ENCODE measurements at regions not wholly inside any gene's neighbourhood (a gene's known extent, or its start where the extent isn't known, plus 50 kb on each side); places are given as distances from the start of the nearest gene placed in this dataset.
"Not testable (repeated sequence)": the region's sequence is repeated elsewhere in the genome, so short reads cannot be mapped to it uniquely, and the experiment has no call there.

DNA sequence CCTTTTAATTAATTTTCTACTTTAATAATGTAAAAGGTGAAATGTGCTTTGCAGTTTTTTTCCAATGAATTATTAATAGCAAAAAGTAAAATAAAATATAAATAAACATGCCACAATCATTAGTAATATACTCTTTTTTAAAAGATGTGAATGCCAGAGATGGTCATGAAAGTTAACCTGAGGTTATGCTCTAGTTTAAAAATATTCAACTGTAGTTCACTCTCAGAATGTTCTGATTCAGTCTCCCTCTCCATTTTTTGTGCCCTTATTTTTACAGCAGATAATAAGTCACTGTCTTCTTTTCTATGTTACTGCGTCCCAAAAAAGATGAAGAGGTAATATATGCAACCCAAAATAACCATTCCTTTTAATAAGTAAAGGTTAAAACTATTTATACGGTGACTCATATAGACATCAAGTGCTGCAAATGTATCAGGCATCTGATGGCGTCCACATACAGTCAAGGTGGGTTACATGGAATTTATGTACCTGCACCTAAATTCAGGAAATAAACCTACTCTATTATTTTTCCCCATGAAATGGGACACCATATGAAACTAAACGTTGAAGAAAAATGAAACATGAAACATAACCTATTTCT, 153.6 kb upstream of the ZNF804A start:
- Histone ChIP-seq H3K4me3 (replicated peaks; ENCODE audit: low read depth, low read length) (no peak overlapping the region), H3K36me3 (ENCODE audit: control insufficient read depth, insufficient read depth, low read length) (no peaks in the 10 kb centered on the region), H3K27me3 (replicated peaks; ENCODE audit: control insufficient read depth, insufficient read depth, low read length) (no peaks in the 10 kb centered on the region)
- no peak for DNase-seq (ENCODE audit: extremely low read depth, insufficient read length)
- TF ChIP-seq, protein P1, sequence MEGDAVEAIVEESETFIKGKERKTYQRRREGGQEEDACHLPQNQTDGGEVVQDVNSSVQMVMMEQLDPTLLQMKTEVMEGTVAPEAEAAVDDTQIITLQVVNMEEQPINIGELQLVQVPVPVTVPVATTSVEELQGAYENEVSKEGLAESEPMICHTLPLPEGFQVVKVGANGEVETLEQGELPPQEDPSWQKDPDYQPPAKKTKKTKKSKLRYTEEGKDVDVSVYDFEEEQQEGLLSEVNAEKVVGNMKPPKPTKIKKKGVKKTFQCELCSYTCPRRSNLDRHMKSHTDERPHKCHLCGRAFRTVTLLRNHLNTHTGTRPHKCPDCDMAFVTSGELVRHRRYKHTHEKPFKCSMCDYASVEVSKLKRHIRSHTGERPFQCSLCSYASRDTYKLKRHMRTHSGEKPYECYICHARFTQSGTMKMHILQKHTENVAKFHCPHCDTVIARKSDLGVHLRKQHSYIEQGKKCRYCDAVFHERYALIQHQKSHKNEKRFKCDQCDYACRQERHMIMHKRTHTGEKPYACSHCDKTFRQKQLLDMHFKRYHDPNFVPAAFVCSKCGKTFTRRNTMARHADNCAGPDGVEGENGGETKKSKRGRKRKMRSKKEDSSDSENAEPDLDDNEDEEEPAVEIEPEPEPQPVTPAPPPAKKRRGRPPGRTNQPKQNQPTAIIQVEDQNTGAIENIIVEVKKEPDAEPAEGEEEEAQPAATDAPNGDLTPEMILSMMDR (IDR thresholded peaks at IDR 0.05; ENCODE audit: insufficient read depth, low read length, poor library complexity, severe bottlenecking), result no peak

DNA sequence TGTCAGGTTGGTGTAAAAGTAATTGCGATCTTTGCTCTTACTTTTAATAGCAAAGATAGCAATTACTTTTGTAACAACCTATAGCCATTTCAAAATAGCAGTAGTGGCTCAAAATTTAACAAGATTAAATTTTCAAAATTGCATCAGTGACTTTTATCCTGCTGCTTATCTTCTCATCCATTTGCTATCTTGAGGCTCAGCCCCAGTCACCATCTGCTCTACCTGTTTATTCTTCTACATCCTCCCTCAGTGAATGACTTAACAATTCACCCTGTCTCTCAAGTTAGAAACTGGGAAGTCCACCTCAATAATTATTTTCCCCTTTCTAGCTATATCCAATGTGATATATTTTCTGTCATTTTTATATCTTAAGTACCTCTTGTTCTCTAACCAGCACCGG, 148.6 kb upstream of the ZNF804A start:
- DNase-seq (ENCODE audit: extremely low read depth, insufficient read length), result no peak
- H3K27me3 ChIP-seq (replicated peaks; ENCODE audit: control insufficient read depth, insufficient read depth, low read length), result no peaks in the 10 kb centered on the region
- no peak overlapping the region for H3K4me3 ChIP-seq (replicated peaks; ENCODE audit: low read depth, low read length)
- no peaks in the 10 kb centered on the region for H3K36me3 ChIP-seq (ENCODE audit: control insufficient read depth, insufficient read depth, low read length)
- TF ChIP-seq, protein P1 (IDR thresholded peaks at IDR 0.05; ENCODE audit: insufficient read depth, low read length, poor library complexity, severe bottlenecking), result no peak

DNA sequence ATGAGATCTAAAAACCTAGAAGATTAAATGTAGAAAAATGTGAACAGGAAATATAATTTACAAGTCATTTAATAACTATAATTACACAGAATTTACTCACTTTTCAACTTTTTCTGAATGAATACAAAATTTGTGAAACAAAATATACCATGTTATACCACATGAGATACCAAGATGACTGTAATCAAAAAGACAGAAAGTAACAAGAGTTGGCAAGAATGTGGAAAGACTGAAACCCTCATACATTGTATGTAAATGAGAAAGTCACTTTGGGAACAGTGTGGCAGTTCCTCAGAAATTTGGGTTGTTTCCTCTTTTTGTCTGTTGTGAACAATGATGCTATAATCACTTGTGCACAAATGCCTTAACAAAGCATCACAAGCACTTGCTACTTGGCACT, 145.4 kb upstream of the ZNF804A start:
- DNase-seq (ENCODE audit: extremely low read depth, insufficient read length), result no peak
- H3K36me3 ChIP-seq (ENCODE audit: control insufficient read depth, insufficient read depth, low read length), result no peaks in the 10 kb centered on the region
- TF ChIP-seq, protein P1 (IDR thresholded peaks at IDR 0.05; ENCODE audit: insufficient read depth, low read length, poor library complexity, severe bottlenecking), result no peak
- no peaks in the 10 kb centered on the region for H3K27me3 ChIP-seq (replicated peaks; ENCODE audit: control insufficient read depth, insufficient read depth, low read length)
- no peak overlapping the region for H3K4me3 ChIP-seq (replicated peaks; ENCODE audit: low read depth, low read length)

DNA sequence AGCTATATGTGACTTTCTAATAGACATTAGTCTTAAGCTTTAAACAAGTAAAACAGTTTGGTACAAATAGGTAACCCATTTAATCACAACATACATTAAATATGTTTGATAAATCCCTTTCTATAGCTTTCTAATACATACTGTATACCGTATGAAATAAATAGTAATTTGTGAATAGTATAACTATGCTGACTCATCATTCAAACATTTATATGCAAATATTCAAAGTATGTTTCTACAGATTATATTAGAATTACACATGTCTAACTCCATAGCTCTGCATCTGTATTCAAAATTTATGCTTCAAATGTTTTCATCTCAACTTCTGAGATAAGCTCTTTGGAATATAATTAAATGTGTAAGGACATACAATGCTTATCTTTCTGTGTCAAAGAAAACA, 142.7 kb upstream of the ZNF804A start:
- Histone ChIP-seq H3K36me3 (ENCODE audit: control insufficient read depth, insufficient read depth, low read length) (no peaks in the 10 kb centered on the region), H3K4me3 (replicated peaks; ENCODE audit: low read depth, low read length) (no peak overlapping the region), H3K27me3 (replicated peaks; ENCODE audit: control insufficient read depth, insufficient read depth, low read length) (no peaks in the 10 kb centered on the region)
- TF ChIP-seq, protein P1 (IDR thresholded peaks at IDR 0.05; ENCODE audit: insufficient read depth, low read length, poor library complexity, severe bottlenecking), result no peak
- no peak for DNase-seq (ENCODE audit: extremely low read depth, insufficient read length)

DNA sequence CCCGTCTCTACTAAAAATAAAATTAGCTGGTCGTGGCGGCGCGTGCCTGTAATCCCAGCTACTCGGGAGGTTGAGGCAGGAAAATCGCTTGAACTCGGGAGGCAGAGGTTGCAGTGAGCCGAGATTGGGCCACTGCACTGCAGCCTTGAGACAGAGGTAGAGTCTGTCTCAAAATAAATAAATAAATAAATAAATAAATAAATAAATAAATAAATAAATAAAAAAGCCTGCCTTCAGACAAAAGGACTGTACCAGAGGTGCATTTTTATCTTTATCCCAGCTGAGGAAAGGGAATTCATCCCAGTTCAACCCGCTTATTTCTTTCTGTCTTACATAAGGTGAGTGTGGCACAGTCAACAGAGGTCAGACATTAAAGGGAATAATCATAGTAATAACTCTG, 141.6 kb upstream of the ZNF804A start:
- H3K36me3 ChIP-seq (ENCODE audit: control insufficient read depth, insufficient read depth, low read length); H3K4me3 ChIP-seq (replicated peaks; ENCODE audit: low read depth, low read length); H3K27me3 ChIP-seq (replicated peaks; ENCODE audit: control insufficient read depth, insufficient read depth, low read length); DNase-seq (ENCODE audit: extremely low read depth, insufficient read length): not testable (repeated sequence)

DNA sequence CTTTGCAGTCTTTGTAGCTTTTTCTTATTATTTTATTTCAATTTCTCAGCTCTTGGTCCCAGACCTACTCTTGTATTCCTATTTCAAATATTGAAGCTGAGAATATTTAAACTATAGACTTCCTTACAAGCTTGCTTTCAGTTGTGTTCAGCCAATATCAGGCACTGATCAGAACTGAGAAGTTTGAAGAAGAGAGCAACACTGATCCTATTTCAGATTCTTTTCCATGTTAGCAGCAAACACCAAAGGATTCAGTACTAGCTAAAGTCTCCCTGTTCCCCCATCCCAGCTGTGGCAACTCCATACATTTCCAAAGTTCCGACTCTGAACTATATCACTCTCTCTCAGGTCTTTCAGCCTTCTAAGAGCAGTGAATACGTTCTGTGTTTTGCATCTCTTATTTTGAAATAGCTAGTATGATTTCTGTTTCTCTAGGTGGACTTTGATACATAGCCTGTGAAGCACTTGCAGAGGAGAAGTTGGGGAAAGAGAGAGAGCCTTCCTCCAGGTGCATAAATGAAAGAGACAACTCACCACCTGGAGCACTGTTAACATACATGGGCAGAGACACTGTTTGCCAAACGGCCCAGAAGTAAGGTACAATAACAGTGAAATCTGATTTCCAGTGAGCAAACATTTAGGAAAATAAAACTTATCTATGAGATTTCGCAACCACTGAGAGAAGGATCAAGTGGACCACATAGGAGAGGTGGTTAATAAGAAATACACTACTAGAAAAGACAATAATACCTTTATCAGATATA, 135.0 kb upstream of the ZNF804A start:
- TF ChIP-seq, protein P1 (IDR thresholded peaks at IDR 0.05; ENCODE audit: insufficient read depth, low read length, poor library complexity, severe bottlenecking), result no peak
- no peaks in the 10 kb centered on the region for H3K27me3 ChIP-seq (replicated peaks; ENCODE audit: control insufficient read depth, insufficient read depth, low read length)
- H3K4me3 ChIP-seq (replicated peaks; ENCODE audit: low read depth, low read length), result no peak overlapping the region
- no peak for DNase-seq (ENCODE audit: extremely low read depth, insufficient read length)
- H3K36me3 ChIP-seq (ENCODE audit: control insufficient read depth, insufficient read depth, low read length), result no peaks in the 10 kb centered on the region

Measured in GM06990 (cell line).